Activated T-cell treated with anti-CD3 and anti-CD28 coated beads, Interleukin-2, amount 50 U/mL, for 48 hours (primary cell): ENCODE measurements at regions not wholly inside any gene's neighbourhood (a gene's known extent, or its start where the extent isn't known, plus 50 kb on each side); places are given as distances from the start of the nearest gene placed in this dataset.
A peak's percentile ranks its signal among the peaks of the same experiment; 100 is the strongest.

Source experiments
- DNase-seq, 2 experiments: peaks; one replicate each; pipeline ENCODE4 v3.0.0-alpha.2; 2020

DNA sequence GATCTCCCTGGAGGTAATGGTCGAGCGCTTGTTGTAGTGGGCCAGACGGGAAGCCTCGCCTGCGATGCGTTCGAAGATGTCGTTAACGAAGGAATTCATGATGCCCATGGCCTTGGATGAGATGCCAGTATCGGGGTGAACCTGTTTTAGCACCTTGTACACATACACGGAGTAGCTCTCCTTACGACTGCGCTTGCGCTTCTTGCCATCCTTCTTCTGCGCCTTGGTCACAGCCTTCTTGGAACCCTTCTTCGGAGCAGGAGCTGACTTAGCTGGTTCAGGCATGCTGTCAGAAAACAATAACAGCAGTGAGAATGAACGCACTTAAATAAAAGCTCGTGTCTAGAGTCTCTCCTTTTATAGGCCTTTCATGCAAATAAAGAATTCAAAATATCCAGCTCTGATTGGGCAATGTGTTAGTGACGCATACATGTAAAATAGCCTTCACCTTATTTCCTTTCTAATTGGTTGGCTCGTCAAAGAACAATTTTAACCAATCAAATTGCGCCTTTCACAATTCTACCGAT lies 129.2 kb downstream of the HFE start:
- DNase-seq, result peak; percentile 85 to 87

DNA sequence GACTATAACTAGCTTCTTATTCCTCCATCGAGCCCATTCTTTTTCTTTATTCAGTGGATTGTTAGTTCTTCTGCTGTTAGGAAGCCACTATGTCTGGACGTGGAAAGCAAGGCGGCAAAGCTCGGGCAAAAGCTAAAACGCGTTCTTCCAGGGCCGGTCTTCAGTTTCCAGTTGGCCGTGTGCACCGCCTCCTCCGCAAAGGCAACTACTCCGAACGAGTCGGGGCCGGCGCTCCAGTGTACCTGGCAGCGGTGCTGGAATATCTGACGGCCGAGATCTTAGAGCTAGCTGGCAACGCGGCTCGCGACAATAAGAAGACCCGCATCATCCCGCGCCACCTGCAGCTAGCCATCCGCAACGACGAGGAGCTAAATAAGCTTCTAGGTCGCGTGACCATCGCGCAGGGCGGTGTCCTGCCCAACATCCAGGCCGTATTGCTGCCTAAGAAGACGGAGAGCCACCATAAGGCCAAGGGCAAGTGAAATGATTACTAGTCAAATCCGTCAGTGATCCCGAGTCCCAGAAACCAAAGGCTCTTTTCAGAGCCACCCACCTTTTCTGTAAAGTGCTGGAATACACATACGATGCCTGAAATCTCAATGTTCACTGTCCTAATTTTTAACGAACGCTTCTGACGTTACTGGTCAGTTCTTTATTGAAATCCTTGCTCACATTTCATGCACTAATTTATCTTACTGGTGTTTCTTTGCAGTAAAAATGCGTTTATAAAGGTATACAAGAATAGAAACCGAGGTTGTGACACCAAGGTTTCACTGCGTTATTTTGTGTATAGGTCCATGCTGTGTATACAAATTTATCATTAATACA lies 129.9 kb downstream of the HFE start:
- DNase-seq, result peak; percentile 85 to 88

DNA sequence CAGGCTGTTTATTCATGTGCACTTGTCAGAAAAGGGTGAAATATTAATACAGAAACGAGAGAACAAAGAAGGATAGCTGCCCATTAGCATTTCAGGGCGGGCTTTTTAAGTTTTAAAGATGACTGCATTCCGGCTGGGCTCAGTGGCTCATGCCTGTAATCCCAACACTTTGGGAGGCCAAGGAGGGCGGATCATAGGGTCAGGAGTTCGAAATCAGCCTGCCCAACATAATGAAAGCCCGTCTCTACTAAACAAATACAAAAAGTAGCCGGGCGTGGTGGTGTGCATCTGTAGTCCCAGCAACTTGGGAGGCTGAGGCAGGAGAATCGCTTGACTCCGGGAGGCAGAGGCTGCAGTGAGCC lies 130.5 kb downstream of the HFE start:
- no peak for DNase-seq

GRCh38 chr6:26218824-26219223 lies 131.6 kb downstream of the HFE start:
- DNase-seq, result no peak

GRCh38 chr6:26220145-26220970 lies 133.1 kb downstream of the HFE start:
- DNase-seq, result no peak

DNA sequence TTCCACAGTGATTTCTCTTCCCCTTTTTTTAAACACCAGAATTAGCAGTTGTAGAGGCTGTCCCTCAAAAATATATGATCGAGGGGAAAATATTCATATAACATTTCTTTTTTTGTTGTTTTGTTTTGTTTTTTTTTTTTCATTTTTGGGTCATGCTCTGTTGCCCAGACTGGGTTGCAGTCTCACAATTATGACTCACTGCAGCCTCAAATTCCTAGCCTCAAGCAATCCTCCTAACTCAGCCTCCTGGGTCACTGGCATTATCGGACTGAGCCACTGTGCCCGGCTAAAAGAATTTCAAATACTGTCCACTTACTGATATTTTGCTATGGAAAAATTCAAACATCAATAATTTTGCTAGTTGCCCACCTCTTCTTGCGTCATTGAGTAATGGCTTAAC lies 134.0 kb downstream of the HFE start:
- no peak for DNase-seq

DNA sequence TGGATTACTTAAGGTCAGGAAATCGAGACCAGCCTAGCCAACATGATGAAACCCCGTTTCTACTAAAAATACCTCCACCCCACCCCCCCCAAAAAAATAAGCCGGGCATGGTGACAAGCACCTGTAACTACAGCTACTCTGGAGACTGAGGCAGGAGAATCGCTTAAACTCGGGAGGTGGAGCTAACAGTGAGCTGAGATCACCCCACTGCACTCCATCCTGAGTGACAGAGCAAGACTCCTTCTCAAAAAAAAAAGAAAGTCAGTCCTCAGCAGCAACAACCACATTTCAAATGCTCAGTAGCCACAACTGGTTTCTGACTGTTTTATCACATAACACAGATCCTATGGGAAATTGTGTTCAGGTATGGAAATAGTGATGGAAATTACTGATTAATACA lies 135.3 kb downstream of the HFE start:
- no peak for DNase-seq

DNA sequence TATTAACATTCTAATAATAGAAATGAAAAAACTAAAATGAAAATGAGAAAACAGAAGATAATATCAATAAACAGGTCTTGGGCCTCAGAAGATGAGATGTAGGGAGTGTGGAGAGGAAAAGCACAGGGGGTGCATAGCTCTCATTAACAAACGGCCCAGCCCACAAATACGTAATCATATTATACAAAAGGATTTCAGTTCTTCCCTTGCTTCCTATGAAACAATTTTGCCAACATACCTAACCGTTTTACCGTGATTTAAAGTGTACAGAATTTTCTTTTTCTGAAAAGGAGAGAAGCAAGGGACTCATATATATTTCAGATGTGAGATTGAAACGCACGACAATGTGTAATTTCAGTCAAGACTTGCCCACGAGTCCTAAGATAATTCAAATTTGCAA lies 136.0 kb downstream of the HFE start:
- no peak for DNase-seq

GRCh38 chr6:26223650-26224546 lies 136.7 kb downstream of the HFE start:
- peak; percentile 67 to 69 for DNase-seq

GRCh38 chr6:26224547-26224912 lies 137.3 kb downstream of the HFE start:
- DNase-seq, result no peak

- no peak for DNase-seq
Measured at GRCh38 chr6:26224940-26225847, 138.0 kb downstream of the HFE start.

DNA sequence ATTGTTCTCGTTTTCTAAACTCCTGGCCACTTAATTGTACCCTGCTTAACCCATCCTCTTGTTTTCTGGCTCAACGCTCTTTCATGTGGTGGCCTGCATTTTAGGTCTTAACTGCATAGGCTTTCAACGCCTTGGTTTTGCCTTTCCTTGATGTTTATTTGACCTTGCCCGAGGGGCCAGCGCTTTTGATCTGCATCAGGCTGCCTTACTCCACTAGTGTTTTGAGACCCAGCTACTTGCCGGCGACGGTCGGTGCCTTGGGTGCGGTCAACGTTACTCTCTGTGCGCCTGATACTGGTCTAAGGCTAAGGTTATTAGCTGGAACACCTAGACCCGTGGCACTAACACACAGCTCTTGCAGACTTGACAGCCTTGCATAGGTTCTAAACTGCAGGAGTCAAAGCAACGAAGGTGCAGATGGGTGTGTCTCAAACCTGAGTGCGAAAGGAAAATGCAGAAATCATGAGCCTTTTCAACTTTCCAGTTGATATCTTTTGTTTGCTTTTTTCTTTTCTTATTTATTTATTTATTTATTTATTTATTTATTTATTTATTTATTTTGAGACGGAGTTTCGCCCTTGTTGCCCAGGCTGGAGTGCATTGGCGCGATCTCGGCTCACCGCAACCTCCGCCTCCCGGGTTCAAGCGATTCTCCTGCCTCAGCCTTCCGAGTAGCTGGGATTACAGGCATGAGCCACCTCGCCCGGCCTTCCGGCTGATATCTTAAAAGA lies 138.8 kb downstream of the HFE start:
- no peak for DNase-seq

DNA sequence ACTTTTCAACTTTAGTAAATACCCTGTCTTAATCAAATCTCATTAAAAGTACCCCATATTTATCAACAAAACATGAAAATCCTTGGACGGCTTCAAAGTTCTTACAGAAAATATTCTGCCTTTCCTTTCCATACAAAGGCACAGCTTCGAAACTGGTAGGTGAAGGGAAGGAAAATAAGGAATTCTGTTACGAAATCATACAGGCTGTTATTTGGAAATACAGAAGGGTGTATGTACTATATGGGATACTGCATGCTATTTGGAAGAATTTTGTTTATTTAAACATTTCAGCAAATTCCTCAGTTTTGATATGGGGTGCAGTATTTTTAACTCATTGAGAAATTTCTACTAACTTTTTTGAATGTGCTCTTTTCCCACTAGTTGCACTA lies 138.4 kb upstream of the BTN3A2 start:
- no peak for DNase-seq

GRCh38 chr6:26230351-26230750 lies 134.6 kb upstream of the BTN3A2 start:
- DNase-seq, result no peak

DNA sequence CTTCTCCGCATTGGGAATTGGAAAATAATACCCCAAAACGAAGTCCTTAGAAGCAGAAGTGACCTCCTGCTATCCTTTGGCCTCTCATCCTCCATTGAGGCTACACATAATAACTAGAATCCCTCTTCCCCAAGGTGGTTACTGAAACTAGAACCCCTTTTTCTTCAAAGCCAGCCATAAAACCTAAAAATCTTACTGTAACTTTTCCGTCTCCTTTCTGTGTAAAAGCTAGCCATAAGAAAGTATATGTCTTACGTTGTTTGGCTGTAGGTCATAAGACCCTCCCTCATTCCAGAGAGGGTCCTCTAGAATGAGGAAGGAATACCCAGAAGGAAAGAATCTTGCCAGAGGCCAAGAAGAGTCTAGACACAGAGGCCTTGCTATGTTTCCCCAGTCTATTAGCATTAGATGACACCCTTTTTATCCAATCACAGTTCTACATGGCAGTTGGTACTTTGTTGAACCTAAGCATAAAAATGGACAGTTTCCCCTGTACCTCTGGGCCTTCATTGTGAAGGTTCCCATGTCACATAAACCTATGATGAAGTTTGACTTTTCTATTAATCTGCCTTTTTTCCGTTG lies 133.9 kb upstream of the BTN3A2 start:
- no peak for DNase-seq

- DNase-seq, result no peak
Measured at GRCh38 chr6:26232306-26232939, 132.6 kb upstream of the BTN3A2 start.

- peak; percentile 73 to 74 for DNase-seq
Measured at GRCh38 chr6:26232940-26233648, 131.9 kb upstream of the BTN3A2 start.

GRCh38 chr6:26233649-26234420 lies 131.2 kb upstream of the BTN3A2 start:
- DNase-seq, result peak; percentile 82
